Tibial nerve (tissue), 4 donors: ENCODE measurements at regions not wholly inside any gene's neighbourhood (a gene's known extent, or its start where the extent isn't known, plus 50 kb on each side); places are given as distances from the start of the nearest gene placed in this dataset.

Experiments
- DNase-seq, 2 donors: peaks; one replicate each; pipeline ENCODE4 v3.0.0-alpha.2; 2019; ENCODE audit warnings: low spot score in 2 of 2
- H3K27ac ChIP-seq, 4 donors: fragments of 200-600 bp; sonication (generic) in 3 of 4; one replicate each; pipeline ENCODE4 v1.5.1; 2017 to 2019; ENCODE audit warnings: mild to moderate bottlenecking in 1 of 4
- H3K27me3 ChIP-seq, 2 donors: fragments of 200-600 bp; sonication (generic) in 1 of 2; one replicate each; pipeline versions ENCODE4 v1.5.1 to v1.6.0; 2017 to 2019
- H3K36me3 ChIP-seq, 3 donors: fragments of 200-600 bp; sonication (generic); one replicate each; pipeline ENCODE4 v1.5.1; 2018 to 2019
- H3K4me1 ChIP-seq, 4 donors: fragments of 200-600 bp; sonication (generic) in 3 of 4; one replicate each; pipeline ENCODE4 v1.5.1; 2017 to 2019
- H3K4me3 ChIP-seq, 4 donors: fragments of 200-600 bp; sonication (generic) in 3 of 4; one replicate each; pipeline ENCODE4 v1.5.1; 2017 to 2019; ENCODE audit warnings: mild to moderate bottlenecking in 1 of 4, moderate library complexity in 1 of 4
- H3K9me3 ChIP-seq, 4 donors: fragments of 200-600 bp; sonication (generic) in 3 of 4; one replicate each; pipeline ENCODE4 v1.5.1; 2017 to 2019
- EP300 ChIP-seq, 2 donors: sonication (generic); formaldehyde crosslinking; IDR thresholded peaks; one replicate each; pipeline ENCODE4 v1.6.1; 2017; ENCODE audit warnings: antibody characterized with exemption in 2 of 2, mild to moderate bottlenecking in 1 of 2
- POLR2A ChIP-seq, 2 donors: fragments of 450-650 bp; IDR thresholded peaks; one replicate each; pipeline ENCODE4 v1.6.1; 2017; ENCODE audit warnings: antibody characterized with exemption in 2 of 2, mild to moderate bottlenecking in 2 of 2, moderate library complexity in 2 of 2
- WGBS, 2 donors: methylation state at CpG; one replicate each; pipeline ENCODE4 v1.1.5; 2018; 5-methylcytosine and 5-hydroxymethylcytosine counted together
- TF ChIP-seq, protein P1 (sequence below), 5 experiments: fragments of 200-600 bp in 3 of 5; fragments of 450-650 bp in 2 of 5; sonication (generic) in 3 of 5; IDR thresholded peaks; one replicate each; pipeline ENCODE4 v1.5.1; 2016 to 2019; ENCODE audit warnings: antibody characterized with exemption in 5 of 5, mild to moderate bottlenecking in 3 of 5, moderate library complexity in 2 of 5

- Histone ChIP-seq H3K36me3 (no peaks in the 10 kb centered on the region), H3K9me3 (peaks cover 0 to 20% (median 4%) of the 10 kb centered on the region in 4 donors), H3K4me3 (no peak overlapping the region), H3K4me1 (no peaks in the 10 kb centered on the region), H3K27ac (no peak overlapping the region), H3K27me3 (no peaks in the 10 kb centered on the region)
- no peak for DNase-seq
- 39 to 42% methylated on average over 2 of the region's 2 CpGs for WGBS, 2 donors
- TF ChIP-seq EP300 (IDR thresholded peaks at IDR 0.05) (no peak), POLR2A (IDR thresholded peaks at IDR 0.05) (no peak)
- TF ChIP-seq, protein P1, sequence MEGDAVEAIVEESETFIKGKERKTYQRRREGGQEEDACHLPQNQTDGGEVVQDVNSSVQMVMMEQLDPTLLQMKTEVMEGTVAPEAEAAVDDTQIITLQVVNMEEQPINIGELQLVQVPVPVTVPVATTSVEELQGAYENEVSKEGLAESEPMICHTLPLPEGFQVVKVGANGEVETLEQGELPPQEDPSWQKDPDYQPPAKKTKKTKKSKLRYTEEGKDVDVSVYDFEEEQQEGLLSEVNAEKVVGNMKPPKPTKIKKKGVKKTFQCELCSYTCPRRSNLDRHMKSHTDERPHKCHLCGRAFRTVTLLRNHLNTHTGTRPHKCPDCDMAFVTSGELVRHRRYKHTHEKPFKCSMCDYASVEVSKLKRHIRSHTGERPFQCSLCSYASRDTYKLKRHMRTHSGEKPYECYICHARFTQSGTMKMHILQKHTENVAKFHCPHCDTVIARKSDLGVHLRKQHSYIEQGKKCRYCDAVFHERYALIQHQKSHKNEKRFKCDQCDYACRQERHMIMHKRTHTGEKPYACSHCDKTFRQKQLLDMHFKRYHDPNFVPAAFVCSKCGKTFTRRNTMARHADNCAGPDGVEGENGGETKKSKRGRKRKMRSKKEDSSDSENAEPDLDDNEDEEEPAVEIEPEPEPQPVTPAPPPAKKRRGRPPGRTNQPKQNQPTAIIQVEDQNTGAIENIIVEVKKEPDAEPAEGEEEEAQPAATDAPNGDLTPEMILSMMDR (IDR thresholded peaks at IDR 0.05): no peak
Observed at GRCh38 chr11:60634126-60634525, 65.3 kb upstream of the MS4A8 start.

DNA sequence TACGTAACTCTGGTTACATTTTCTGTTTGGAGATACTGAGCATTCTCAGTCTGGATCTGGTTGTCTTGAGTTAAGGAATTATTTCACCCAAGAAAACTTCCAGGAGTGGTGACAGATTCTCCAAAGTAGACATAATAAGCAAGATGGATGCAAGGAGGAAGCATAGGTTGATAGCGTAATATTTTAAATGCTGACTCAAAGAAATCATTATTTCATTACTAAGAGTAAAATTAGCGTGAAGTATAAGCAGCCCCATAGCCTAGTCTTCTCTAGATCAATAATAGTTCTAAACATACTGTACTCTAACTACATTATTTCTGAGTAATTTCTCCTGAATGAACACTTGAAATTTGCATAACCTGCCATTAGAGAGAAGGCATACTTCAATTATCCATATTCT, 57.5 kb upstream of the MS4A8 start:
- TF ChIP-seq, protein P1 (IDR thresholded peaks at IDR 0.05): no peak
- TF ChIP-seq EP300 (IDR thresholded peaks at IDR 0.05) (no peak), POLR2A (IDR thresholded peaks at IDR 0.05) (no peak)
- Histone ChIP-seq H3K27me3 (no peaks in the 10 kb centered on the region), H3K36me3 (no peaks in the 10 kb centered on the region), H3K4me1 (no peaks in the 10 kb centered on the region), H3K9me3 (peaks cover 0 to 26% (median 0%) of the 10 kb centered on the region in 4 donors), H3K27ac (no peak overlapping the region), H3K4me3 (no peak overlapping the region)
- DNase-seq: no peak
- WGBS, 2 donors: 89 to 96% methylated on average over 3 of the region's 3 CpGs

GRCh38 chr11:60647087-60647486, 52.3 kb upstream of the MS4A8 start:
- TF ChIP-seq POLR2A (IDR thresholded peaks at IDR 0.05) (no peak), EP300 (IDR thresholded peaks at IDR 0.05) (no peak)
- TF ChIP-seq, protein P1 (IDR thresholded peaks at IDR 0.05): no peak
- peaks cover 0 to 51% (median 1%) of the 10 kb centered on the region in 4 donors for H3K9me3 ChIP-seq
- 81 to 85% methylated on average over 17 to 28 of the region's 28 CpGs for WGBS, 2 donors
- no peak for DNase-seq
- no peaks in the 10 kb centered on the region for H3K4me1 ChIP-seq
- no peak overlapping the region for H3K4me3 ChIP-seq
- no peaks in the 10 kb centered on the region for H3K27me3 ChIP-seq
- no peak overlapping the region for H3K27ac ChIP-seq
- H3K36me3 ChIP-seq: no peaks in the 10 kb centered on the region
